ENCODE measurements at regions not wholly inside any gene's neighbourhood (a gene's known extent, or its start where the extent isn't known, plus 50 kb on each side); places are given as distances from the start of the nearest gene placed in this dataset.

- Histone ChIP-seq H3K4me3 (no peak overlapping the region), H3K27me3 (no peaks in the 10 kb centered on the region), H3K4me1 (no peaks in the 10 kb centered on the region), H3K9me3 (peaks cover 0 to 5% of the 10 kb centered on the region in 2 donors), H3K27ac (no peak overlapping the region), H3K36me3 (no peaks in the 10 kb centered on the region)
- intact Hi-C loops (cut with DNase I; ENCODE audit: low total_unique reads): no loop called here
- WGBS, 2 donors (ENCODE audit: low coverage in 1 of 2): 58 to 68% methylated on average over 9 of the region's 9 CpGs
- TF ChIP-seq EP300 (IDR thresholded peaks at IDR 0.05; ENCODE audit: low read depth) (no peak), POLR2A (IDR thresholded peaks at IDR 0.05) (no peak), CTCF (IDR thresholded peaks at IDR 0.05) (no peak), POLR2AphosphoS5 (IDR thresholded peaks at IDR 0.05) (no peak)
- no peak for DNase-seq
- in situ Hi-C loops (cut with MboI; ENCODE audit: low pct_ligation_motif_present in 1 of 4, low pct_unique_long_range_greater_than_20kb in 1 of 4, low sequenced_read_pairs in 3 of 4): loop anchor here in 1 of 4 donors (25.0 kb wide), 1 partner anchor 493 kb away; no protein-coding TSS in a partner anchor
Observed at GRCh38 chr20:57055345-57055744, 211.1 kb downstream of the BMP7 start.

DNA sequence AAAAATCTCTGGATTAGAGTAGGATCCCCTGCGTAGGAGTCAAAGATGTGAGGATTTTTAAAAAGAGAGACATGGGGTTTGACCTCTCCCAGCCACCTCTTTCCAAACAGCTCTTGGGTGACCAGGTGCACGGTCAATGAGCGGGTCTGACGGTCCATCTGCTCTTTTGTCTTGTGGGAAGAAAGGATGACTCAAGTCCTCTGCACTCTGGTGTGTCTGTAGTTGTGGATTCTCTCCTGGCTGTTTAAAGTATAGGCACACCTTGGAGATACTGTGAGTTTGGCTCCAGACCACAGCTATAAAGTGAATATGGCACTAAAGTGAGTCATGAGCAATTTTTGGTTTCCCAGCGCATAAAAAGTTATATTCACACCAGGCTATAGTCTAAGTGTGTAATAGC lies 209.8 kb downstream of the BMP7 start:
- peaks cover 13% of the 10 kb centered on the region for H3K27me3 ChIP-seq
- H3K4me1 ChIP-seq: no peaks in the 10 kb centered on the region
- H3K4me3 ChIP-seq: no peak overlapping the region
- no peak overlapping the region for H3K27ac ChIP-seq
- in situ Hi-C loops (cut with MboI; ENCODE audit: low pct_ligation_motif_present in 1 of 4, low pct_unique_long_range_greater_than_20kb in 1 of 4, low sequenced_read_pairs in 3 of 4): loop anchor here in 1 of 4 donors (25.0 kb wide), 1 partner anchor 494 kb away; no protein-coding TSS in a partner anchor
- intact Hi-C loops (cut with DNase I; ENCODE audit: low total_unique reads): no loop called here
- no peaks in the 10 kb centered on the region for H3K36me3 ChIP-seq
- TF ChIP-seq POLR2AphosphoS5 (IDR thresholded peaks at IDR 0.05) (no peak), CTCF (IDR thresholded peaks at IDR 0.05) (no peak), POLR2A (IDR thresholded peaks at IDR 0.05) (no peak)
- H3K9me3 ChIP-seq: peaks cover 0 to 5% of the 10 kb centered on the region in 2 donors
- no peak for DNase-seq
- WGBS, 2 donors (ENCODE audit: low coverage in 1 of 2): 74 to 79% methylated on average over 4 to 5 of the region's 5 CpGs

- TF ChIP-seq POLR2A (IDR thresholded peaks at IDR 0.05): no peak
- TF ChIP-seq EP300 (IDR thresholded peaks at IDR 0.05; ENCODE audit: low read depth): no peak
- in situ Hi-C loops (cut with MboI; ENCODE audit: low pct_ligation_motif_present in 1 of 4, low pct_unique_long_range_greater_than_20kb in 1 of 4, low sequenced_read_pairs in 3 of 4) (loop anchor here in 1 of 4 donors (25.0 kb wide), 1 partner anchor 497 kb away; no protein-coding TSS in a partner anchor), intact Hi-C loops (cut with DNase I; ENCODE audit: low total_unique reads) (no loop called here)
- Histone ChIP-seq H3K27me3 (peaks cover 18% of the 10 kb centered on the region), H3K27ac (no peak overlapping the region), H3K9me3 (no peaks in the 10 kb centered on the region), H3K4me3 (no peak overlapping the region), H3K4me1 (no peaks in the 10 kb centered on the region), H3K36me3 (no peaks in the 10 kb centered on the region)
- 48 to 49% methylated on average over 4 of the region's 4 CpGs for WGBS, 2 donors (ENCODE audit: low coverage in 1 of 2)
- DNase-seq: no peak
Observed at GRCh38 chr20:57059055-57059596, 207.3 kb downstream of the BMP7 start.

- H3K9me3 ChIP-seq: no peaks in the 10 kb centered on the region
- DNase-seq: no peak
- 59 to 68% methylated on average over 5 to 8 of the region's 8 CpGs for WGBS, 2 donors (ENCODE audit: low coverage in 1 of 2)
- H3K4me3 ChIP-seq: no peak overlapping the region
- in situ Hi-C loops (cut with MboI; ENCODE audit: low pct_ligation_motif_present in 1 of 4, low pct_unique_long_range_greater_than_20kb in 1 of 4, low sequenced_read_pairs in 3 of 4) (loop anchor here in 1 of 4 donors (25.0 kb wide), 1 partner anchor 498 kb away; no protein-coding TSS in a partner anchor), intact Hi-C loops (cut with DNase I; ENCODE audit: low total_unique reads) (no loop called here)
- H3K27ac ChIP-seq: no peak overlapping the region
- H3K27me3 ChIP-seq: peaks cover 23% of the 10 kb centered on the region
- no peaks in the 10 kb centered on the region for H3K36me3 ChIP-seq
- no peaks in the 10 kb centered on the region for H3K4me1 ChIP-seq
- TF ChIP-seq POLR2AphosphoS5 (IDR thresholded peaks at IDR 0.05) (no peak), POLR2A (IDR thresholded peaks at IDR 0.05) (no peak), EP300 (IDR thresholded peaks at IDR 0.05; ENCODE audit: low read depth) (no peak), CTCF (IDR thresholded peaks at IDR 0.05) (no peak)
Observed at GRCh38 chr20:57060407-57061050, 205.9 kb downstream of the BMP7 start.
